ENCODE measurements at regions not wholly inside any gene's neighbourhood (a gene's known extent, or its start where the extent isn't known, plus 50 kb on each side); places are given as distances from the start of the nearest gene placed in this dataset.

DNA sequence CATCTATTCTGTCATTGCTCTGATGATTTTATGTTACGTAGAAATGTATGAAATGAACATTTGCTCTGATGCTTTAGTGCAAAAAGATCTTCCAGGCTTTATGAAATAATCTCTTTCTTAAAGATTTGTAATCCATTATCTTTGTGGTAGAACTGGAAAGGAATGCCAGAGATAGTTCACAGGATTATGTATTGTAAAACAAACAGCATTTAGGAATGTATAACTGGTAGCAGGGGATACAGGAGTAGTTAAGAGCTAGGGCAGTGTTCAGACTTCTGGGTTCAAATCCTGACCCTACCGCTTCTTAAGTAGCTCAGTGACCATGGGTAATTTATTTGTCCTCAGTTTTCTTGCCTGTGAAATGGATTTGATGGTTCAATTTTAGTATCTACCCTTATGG is 429.8 kb upstream of the TPM1 start:
- H3K4me3 ChIP-seq (ENCODE audit: low read depth, low read length): no peak overlapping the region
- in situ Hi-C loops (cut with HindIII; ENCODE audit: low sequenced_read_pairs): no loop called here
- TF ChIP-seq CTCF (IDR thresholded peaks at IDR 0.05; ENCODE audit: low read depth, low read length): no peak
- DNase-seq (ENCODE audit: low read depth, low spot score): no peak

DNA sequence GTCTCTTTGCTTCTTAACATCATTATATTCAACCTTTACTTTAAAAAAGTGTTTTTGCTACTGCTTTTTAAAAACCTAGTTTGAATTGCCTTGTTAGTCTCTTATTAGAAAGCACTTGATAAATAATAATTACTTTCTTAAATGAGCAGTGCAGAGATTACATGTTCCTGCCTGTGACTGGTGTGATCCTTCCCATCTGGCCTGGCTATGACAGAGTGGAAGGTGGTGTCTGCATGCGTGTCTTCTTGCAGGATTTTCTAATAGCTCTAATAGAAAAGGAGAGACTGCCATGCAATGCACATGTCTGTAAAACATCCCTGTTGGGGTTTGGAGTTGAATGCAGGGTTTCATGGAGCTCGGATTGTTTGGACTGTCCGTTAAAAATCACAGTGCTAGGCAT is 425.8 kb upstream of the TPM1 start:
- in situ Hi-C loops (cut with HindIII; ENCODE audit: low sequenced_read_pairs): no loop called here
- H3K4me3 ChIP-seq (ENCODE audit: low read depth, low read length): no peak overlapping the region
- no peak for TF ChIP-seq CTCF (IDR thresholded peaks at IDR 0.05; ENCODE audit: low read depth, low read length)
- DNase-seq (ENCODE audit: low read depth, low spot score): no peak

DNA sequence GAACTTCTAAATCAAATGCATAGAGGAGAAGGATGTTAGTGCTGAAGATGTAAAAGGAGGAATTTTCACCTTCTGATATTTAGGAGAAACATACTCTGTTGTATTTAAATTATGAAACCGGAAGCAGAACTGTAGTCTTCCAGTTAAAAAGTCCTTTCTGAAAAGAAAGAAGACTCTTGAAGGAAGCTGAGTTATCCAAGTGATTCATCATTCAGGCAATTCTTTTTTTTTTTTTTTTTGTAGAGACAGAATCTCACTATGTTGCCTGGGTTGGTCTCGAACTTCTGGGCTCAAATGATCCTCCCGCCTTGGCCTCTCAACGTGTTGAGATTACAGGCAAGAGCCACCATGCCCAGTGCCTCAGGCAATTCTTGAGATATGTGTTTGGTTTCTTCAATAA is 424.8 kb upstream of the TPM1 start:
- DNase-seq (ENCODE audit: low read depth, low spot score): no peak
- TF ChIP-seq CTCF (IDR thresholded peaks at IDR 0.05; ENCODE audit: low read depth, low read length): no peak
- in situ Hi-C loops (cut with HindIII; ENCODE audit: low sequenced_read_pairs): no loop called here
- H3K4me3 ChIP-seq (ENCODE audit: low read depth, low read length): no peak overlapping the region

DNA sequence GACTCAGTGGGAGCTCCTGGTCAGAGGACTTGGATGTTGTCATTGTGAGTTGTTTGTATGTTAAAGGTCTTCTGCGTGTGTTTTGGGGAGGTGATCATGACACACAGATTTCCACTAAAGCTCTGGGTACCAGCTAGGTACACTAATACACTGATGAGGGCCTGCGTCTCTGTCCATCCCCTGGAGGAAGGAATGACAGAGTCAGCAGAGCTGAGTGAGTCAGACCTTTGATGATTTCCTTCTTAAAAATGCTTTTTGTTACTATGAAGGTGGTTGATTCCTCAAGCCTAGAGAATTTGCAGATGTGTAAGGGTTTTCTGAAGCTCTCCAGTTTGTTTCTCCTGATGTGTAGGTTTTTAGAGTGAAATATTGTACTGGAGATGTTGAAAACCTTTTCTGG is 424.1 kb upstream of the TPM1 start:
- peak; percentile 79 for DNase-seq (ENCODE audit: low read depth, low spot score)
- in situ Hi-C loops (cut with HindIII; ENCODE audit: low sequenced_read_pairs): no loop called here
- no peak overlapping the region for H3K4me3 ChIP-seq (ENCODE audit: low read depth, low read length)
- peak; percentile 63 for TF ChIP-seq CTCF (IDR thresholded peaks at IDR 0.05; ENCODE audit: low read depth, low read length)

DNA sequence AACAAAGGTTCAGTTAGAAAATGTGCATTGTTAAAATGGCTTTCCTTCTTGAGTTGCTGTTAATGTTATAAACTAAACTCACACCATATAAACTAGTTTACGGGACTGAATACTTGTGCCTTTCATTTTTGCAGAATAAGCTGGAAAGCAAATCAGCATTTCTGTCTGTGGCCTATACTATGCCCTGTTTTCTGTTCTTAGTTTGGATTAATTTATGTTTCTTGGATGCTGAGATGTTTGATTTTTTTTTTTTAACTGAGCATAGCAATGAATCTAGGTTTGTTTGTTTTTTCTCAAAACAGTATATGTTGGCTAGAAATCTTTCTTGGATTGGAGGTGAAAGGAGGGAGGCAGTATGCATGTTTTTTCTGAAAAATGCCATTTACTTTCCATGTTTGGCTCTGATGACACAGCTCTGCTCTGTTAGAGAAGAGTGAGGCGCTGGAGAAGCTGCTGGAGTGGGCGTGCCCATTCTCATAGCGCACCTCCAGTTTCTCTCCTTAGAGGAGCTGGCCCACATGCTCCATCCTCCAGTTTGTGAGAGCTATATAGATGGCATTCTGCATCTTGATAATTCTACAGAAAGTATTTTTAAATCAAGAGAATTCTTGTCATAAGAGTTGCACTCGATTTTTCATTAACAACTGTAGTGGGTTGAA is 423.6 kb upstream of the TPM1 start:
- no peak for TF ChIP-seq CTCF (IDR thresholded peaks at IDR 0.05; ENCODE audit: low read depth, low read length)
- in situ Hi-C loops (cut with HindIII; ENCODE audit: low sequenced_read_pairs): no loop called here
- no peak for DNase-seq (ENCODE audit: low read depth, low spot score)
- no peak overlapping the region for H3K4me3 ChIP-seq (ENCODE audit: low read depth, low read length)

- no peak overlapping the region for H3K4me3 ChIP-seq (ENCODE audit: low read depth, low read length)
- in situ Hi-C loops (cut with HindIII; ENCODE audit: low sequenced_read_pairs): no loop called here
- TF ChIP-seq CTCF (IDR thresholded peaks at IDR 0.05; ENCODE audit: low read depth, low read length): no peak
- DNase-seq (ENCODE audit: low read depth, low spot score): no peak
Observed at GRCh38 chr15:62619526-62619925, 423.0 kb upstream of the TPM1 start.

DNA sequence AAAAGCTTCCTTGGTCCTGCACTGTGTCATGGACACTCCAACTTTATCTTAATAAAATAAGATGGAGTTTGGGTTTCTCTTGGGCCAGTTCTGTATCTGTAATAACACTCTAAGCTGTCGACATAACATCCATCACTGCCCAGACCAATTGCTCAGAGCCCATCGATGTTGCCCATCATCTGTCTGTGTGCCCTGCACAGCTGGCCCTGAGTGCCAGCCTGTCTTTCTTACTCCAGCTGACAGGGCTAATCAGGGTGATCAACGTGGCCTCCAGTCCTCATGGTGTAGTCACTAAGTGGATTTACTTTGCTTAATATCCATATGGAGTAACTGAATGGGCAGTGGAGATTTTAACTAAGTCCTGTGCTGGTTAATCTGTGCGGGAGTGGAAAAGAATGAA is 419.8 kb upstream of the TPM1 start:
- DNase-seq (ENCODE audit: low read depth, low spot score): no peak
- no peak for TF ChIP-seq CTCF (IDR thresholded peaks at IDR 0.05; ENCODE audit: low read depth, low read length)
- in situ Hi-C loops (cut with HindIII; ENCODE audit: low sequenced_read_pairs): no loop called here
- H3K4me3 ChIP-seq (ENCODE audit: low read depth, low read length): no peak overlapping the region

Measured in astrocyte of the spinal cord (primary cell).